ENCODE measurements at regions not wholly inside any gene's neighbourhood (a gene's known extent, or its start where the extent isn't known, plus 50 kb on each side); places are given as distances from the start of the nearest gene placed in this dataset.

- H3K9me3 Mint-ChIP-seq, result no peaks in the 10 kb centered on the region
- no peaks in the 10 kb centered on the region for H3K36me3 Mint-ChIP-seq (ENCODE audit: low read depth)
- no peaks in the 10 kb centered on the region for H3K27me3 Mint-ChIP-seq
- ChIA-PET CTCF (no interaction called here), POLR2A (no interaction called here)
- H3K4me1 Mint-ChIP-seq (ENCODE audit: low read depth), result no peaks in the 10 kb centered on the region
- no peak overlapping the region for H3K27ac Mint-ChIP-seq
- DNase-seq (no peak), ATAC-seq (no peak)
- H3K4me3 Mint-ChIP-seq, result no peak overlapping the region
- no peak for TF ChIP-seq CTCF (IDR thresholded peaks at IDR 0.05)
- intact Hi-C loops (cut with micrococcal nuclease), result no loop called here
Measured at GRCh38 chr12:127716166-127716565, 550.8 kb upstream of the TMEM132C start.

- H3K4me3 Mint-ChIP-seq, result no peak overlapping the region
- intact Hi-C loops (cut with micrococcal nuclease), result no loop called here
- POLR2A ChIA-PET, result no interaction called here
Measured at GRCh38 chr12:127717278-127717677, 549.7 kb upstream of the TMEM132C start.

DNA sequence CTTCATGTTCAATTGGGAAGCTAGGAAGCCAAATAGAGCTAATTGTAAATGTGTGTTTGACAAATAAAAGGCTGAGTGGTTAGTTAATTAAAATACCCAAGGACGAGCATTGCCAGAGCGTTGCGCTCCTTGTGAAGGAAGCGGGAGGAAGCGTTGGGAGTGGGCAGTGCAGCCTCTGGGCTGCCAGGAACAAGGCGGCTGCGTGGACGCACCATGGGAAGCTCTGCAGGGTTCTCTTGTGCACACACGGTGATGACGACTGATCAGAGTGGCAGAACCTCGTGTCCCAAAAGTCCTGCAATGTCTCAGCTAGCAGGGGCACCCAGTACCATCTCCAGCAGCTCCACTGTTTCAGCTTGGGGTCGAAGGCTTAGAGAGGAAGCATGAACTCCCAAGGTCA, 546.6 kb upstream of the TMEM132C start:
- Mint-ChIP-seq H3K27me3 (no peaks in the 10 kb centered on the region), H3K4me3 (no peak overlapping the region), H3K4me1 (ENCODE audit: low read depth) (no peaks in the 10 kb centered on the region), H3K9me3 (no peaks in the 10 kb centered on the region), H3K27ac (no peak overlapping the region), H3K36me3 (ENCODE audit: low read depth) (no peaks in the 10 kb centered on the region)
- CTCF ChIA-PET, result no interaction called here
- POLR2A ChIA-PET, result no interaction called here
- ATAC-seq (no peak), DNase-seq (no peak)
- no peak for TF ChIP-seq CTCF (IDR thresholded peaks at IDR 0.05)
- intact Hi-C loops (cut with micrococcal nuclease), result no loop called here

More at GRCh38 chr12:127717278-127717677, 549.7 kb upstream of the TMEM132C start:
- Mint-ChIP-seq H3K4me1 (ENCODE audit: low read depth) (no peaks in the 10 kb centered on the region), H3K27ac (no peak overlapping the region), H3K27me3 (no peaks in the 10 kb centered on the region), H3K9me3 (no peaks in the 10 kb centered on the region), H3K36me3 (ENCODE audit: low read depth) (no peaks in the 10 kb centered on the region)
- CTCF ChIA-PET, result no interaction called here
- no peak for TF ChIP-seq CTCF (IDR thresholded peaks at IDR 0.05)
- ATAC-seq (no peak), DNase-seq (no peak)

GRCh38 chr12:127722611-127723010, 544.4 kb upstream of the TMEM132C start:
- CTCF ChIA-PET, result no interaction called here
- no peaks in the 10 kb centered on the region for H3K27me3 Mint-ChIP-seq
- H3K4me1 Mint-ChIP-seq (ENCODE audit: low read depth), result no peaks in the 10 kb centered on the region

GRCh38 chr12:127723251-127723650, 543.7 kb upstream of the TMEM132C start:
- no peak overlapping the region for H3K27ac Mint-ChIP-seq
- no peak for ATAC-seq
- no peaks in the 10 kb centered on the region for H3K4me1 Mint-ChIP-seq (ENCODE audit: low read depth)
- DNase-seq, result no peak
- no peaks in the 10 kb centered on the region for H3K36me3 Mint-ChIP-seq (ENCODE audit: low read depth)
- no peak for TF ChIP-seq CTCF (IDR thresholded peaks at IDR 0.05)
- no peaks in the 10 kb centered on the region for H3K27me3 Mint-ChIP-seq
- intact Hi-C loops (cut with micrococcal nuclease), result no loop called here
- ChIA-PET POLR2A (no interaction called here), CTCF (no interaction called here)
- H3K9me3 Mint-ChIP-seq, result no peaks in the 10 kb centered on the region
- no peak overlapping the region for H3K4me3 Mint-ChIP-seq

More at GRCh38 chr12:127722611-127723010, 544.4 kb upstream of the TMEM132C start:
- no peaks in the 10 kb centered on the region for H3K9me3 Mint-ChIP-seq
- no peak overlapping the region for H3K4me3 Mint-ChIP-seq
- POLR2A ChIA-PET, result no interaction called here
- no peak for TF ChIP-seq CTCF (IDR thresholded peaks at IDR 0.05)
- H3K36me3 Mint-ChIP-seq (ENCODE audit: low read depth), result no peaks in the 10 kb centered on the region
- H3K27ac Mint-ChIP-seq, result no peak overlapping the region
- ATAC-seq (no peak), DNase-seq (no peak)
- intact Hi-C loops (cut with micrococcal nuclease), result no loop called here
